Gastroesophageal sphincter (tissue), 4 donors: ENCODE measurements at regions not wholly inside any gene's neighbourhood (a gene's known extent, or its start where the extent isn't known, plus 50 kb on each side); places are given as distances from the start of the nearest gene placed in this dataset.
"Not testable (repeated sequence)": the region's sequence is repeated elsewhere in the genome, so short reads cannot be mapped to it uniquely, and the experiment has no call there.

ENCODE experiments used
- ATAC-seq: fragments of 150-250 bp; one replicate; pipeline ENCODE4 v1.9.1; 2016; ENCODE audit warnings: mild to moderate bottlenecking, moderate library complexity
- H3K27ac ChIP-seq, 4 donors: fragments of 200-600 bp; sonication (generic) in 3 of 4; 1 replicate in 3 of 4; 2 replicates in 1 of 4; pipeline ENCODE4 v1.5.1; 2016 to 2019
- H3K27me3 ChIP-seq: fragments of 200-600 bp; sonication (generic); one replicate; pipeline ENCODE4 v1.5.1; 2019
- H3K36me3 ChIP-seq, 2 donors: fragments of 200-600 bp; sonication (generic); one replicate each; pipeline ENCODE4 v1.5.1; 2019; ENCODE audit warnings: control low read depth in 1 of 2
- H3K4me1 ChIP-seq, 3 donors: fragments of 200-600 bp; sonication (generic); 1 replicate in 2 of 3; 2 replicates in 1 of 3; pipeline ENCODE4 v1.5.1; 2016 to 2019; ENCODE audit warnings: control low read depth in 2 of 3
- H3K4me3 ChIP-seq, 2 donors: fragments of 200-600 bp; sonication (generic); one replicate each; pipeline ENCODE4 v1.5.1; 2019; ENCODE audit warnings: mild to moderate bottlenecking in 1 of 2, moderate library complexity in 1 of 2
- H3K9me3 ChIP-seq, 3 donors: fragments of 200-600 bp; sonication (generic); one replicate each; pipeline ENCODE4 v1.5.1; 2017 to 2019; ENCODE audit warnings: control low read depth in 2 of 3
- EP300 ChIP-seq: sonication (generic); formaldehyde crosslinking; IDR thresholded peaks from one replicate; pipeline ENCODE4 v1.6.1; 2017; ENCODE audit warnings: antibody characterized with exemption, mild to moderate bottlenecking
- POLR2A ChIP-seq, 2 donors: fragments of 450-650 bp; IDR thresholded peaks; one replicate each; pipeline ENCODE4 v1.6.1; 2017; ENCODE audit warnings: antibody characterized with exemption in 2 of 2, mild to moderate bottlenecking in 2 of 2, moderate library complexity in 1 of 2
- POLR2AphosphoS5 ChIP-seq: sonication (generic); formaldehyde crosslinking; IDR thresholded peaks from one replicate; pipeline ENCODE4 v1.6.1; 2017; ENCODE audit warnings: antibody characterized with exemption
- WGBS, 2 donors: methylation state at CpG; one replicate each; pipeline ENCODE4 v1.1.5; 2018; ENCODE audit warnings: low coverage in 1 of 2; 5-methylcytosine and 5-hydroxymethylcytosine counted together
- TF ChIP-seq, protein P1 (sequence below), 4 experiments: fragments of 200-600 bp in 2 of 4; fragments of 450-650 bp in 2 of 4; sonication (generic) in 1 of 4; IDR thresholded peaks; one replicate each; pipeline ENCODE4 v1.5.1; 2017 to 2019; ENCODE audit warnings: antibody characterized with exemption in 4 of 4, mild to moderate bottlenecking in 2 of 4, moderate library complexity in 2 of 4

DNA sequence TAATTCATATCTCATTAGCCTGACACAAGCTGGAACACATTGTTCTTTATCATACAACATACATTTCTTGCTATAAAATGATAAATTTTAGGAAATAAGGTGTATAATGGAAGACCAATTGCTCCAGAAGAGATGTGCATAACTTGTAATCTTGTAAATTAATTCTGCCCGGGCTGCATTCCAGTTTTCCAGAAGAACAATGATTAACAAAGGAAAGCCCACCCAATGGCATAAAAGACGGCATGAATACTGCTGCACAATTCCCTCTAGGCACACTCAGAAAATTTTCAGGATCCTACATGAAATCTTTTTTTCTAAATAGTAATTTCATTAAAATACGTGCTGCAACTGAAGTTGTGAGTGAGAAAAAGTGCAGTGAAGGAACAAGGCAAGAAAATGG, 137.4 kb upstream of the KRR1 start:
- Histone ChIP-seq H3K27ac (no peak overlapping the region), H3K36me3 (no peaks in the 10 kb centered on the region), H3K9me3 (no peaks in the 10 kb centered on the region), H3K4me1 (no peaks in the 10 kb centered on the region), H3K27me3 (no peaks in the 10 kb centered on the region), H3K4me3 (no peak overlapping the region)
- TF ChIP-seq POLR2A (IDR thresholded peaks at IDR 0.05) (no peak), POLR2AphosphoS5 (no peak), EP300 (no peak)
- TF ChIP-seq, protein P1, sequence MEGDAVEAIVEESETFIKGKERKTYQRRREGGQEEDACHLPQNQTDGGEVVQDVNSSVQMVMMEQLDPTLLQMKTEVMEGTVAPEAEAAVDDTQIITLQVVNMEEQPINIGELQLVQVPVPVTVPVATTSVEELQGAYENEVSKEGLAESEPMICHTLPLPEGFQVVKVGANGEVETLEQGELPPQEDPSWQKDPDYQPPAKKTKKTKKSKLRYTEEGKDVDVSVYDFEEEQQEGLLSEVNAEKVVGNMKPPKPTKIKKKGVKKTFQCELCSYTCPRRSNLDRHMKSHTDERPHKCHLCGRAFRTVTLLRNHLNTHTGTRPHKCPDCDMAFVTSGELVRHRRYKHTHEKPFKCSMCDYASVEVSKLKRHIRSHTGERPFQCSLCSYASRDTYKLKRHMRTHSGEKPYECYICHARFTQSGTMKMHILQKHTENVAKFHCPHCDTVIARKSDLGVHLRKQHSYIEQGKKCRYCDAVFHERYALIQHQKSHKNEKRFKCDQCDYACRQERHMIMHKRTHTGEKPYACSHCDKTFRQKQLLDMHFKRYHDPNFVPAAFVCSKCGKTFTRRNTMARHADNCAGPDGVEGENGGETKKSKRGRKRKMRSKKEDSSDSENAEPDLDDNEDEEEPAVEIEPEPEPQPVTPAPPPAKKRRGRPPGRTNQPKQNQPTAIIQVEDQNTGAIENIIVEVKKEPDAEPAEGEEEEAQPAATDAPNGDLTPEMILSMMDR (IDR thresholded peaks at IDR 0.05), result no peak
- ATAC-seq, result no peak
- 60 to 68% methylated on average over 3 of the region's 3 CpGs for WGBS, 2 donors

DNA sequence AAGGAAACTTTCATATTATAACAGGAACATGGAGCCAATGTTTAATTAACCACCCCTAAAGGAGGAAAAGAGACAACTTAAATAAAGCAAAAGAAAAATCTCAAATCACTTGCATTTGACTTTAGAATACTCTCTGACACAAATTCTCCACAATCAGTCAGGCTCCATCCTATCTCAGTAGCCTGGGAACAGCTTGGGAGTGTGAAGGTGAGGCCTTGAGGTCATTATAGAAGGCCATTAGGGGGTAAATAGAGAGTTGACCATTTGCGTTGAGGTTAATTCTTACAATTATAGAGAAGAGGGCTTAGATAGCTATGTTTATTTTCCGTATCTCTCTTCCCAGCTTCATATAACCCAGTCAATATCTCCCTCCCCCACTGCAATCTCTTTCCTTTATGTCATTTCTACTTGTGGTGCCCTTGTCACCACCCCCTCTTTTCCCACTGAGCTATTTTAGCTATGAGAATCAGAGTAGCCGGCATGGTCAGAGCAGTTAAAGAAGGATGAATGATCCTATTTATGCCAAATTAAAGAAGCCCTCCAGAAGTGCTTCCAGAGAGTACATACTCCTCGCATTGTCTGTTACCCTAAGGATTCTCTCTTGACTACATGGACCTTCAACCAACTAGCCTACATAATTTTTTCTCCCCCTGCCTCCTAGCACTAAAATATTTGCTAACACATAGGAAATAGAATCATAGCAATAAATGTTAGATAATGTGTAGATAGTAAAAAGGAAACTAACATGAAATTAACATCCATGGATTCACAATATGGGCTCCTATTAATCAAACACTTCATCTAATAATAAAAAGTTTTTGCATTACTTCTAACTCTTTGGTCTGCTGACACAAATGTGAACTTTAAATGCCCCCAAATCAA, 135.2 kb upstream of the KRR1 start:
- no peaks in the 10 kb centered on the region for H3K36me3 ChIP-seq
- H3K27me3 ChIP-seq, result no peaks in the 10 kb centered on the region
- no peak overlapping the region for H3K27ac ChIP-seq
- 76 to 82% methylated on average over 4 of the region's 4 CpGs for WGBS, 2 donors
- no peak overlapping the region for H3K4me3 ChIP-seq
- TF ChIP-seq, protein P1 (IDR thresholded peaks at IDR 0.05), result no peak
- TF ChIP-seq EP300, result no peak
- TF ChIP-seq POLR2AphosphoS5, result no peak
- no peak for TF ChIP-seq POLR2A (IDR thresholded peaks at IDR 0.05)
- ATAC-seq, result no peak
- no peaks in the 10 kb centered on the region for H3K9me3 ChIP-seq
- no peaks in the 10 kb centered on the region for H3K4me1 ChIP-seq

DNA sequence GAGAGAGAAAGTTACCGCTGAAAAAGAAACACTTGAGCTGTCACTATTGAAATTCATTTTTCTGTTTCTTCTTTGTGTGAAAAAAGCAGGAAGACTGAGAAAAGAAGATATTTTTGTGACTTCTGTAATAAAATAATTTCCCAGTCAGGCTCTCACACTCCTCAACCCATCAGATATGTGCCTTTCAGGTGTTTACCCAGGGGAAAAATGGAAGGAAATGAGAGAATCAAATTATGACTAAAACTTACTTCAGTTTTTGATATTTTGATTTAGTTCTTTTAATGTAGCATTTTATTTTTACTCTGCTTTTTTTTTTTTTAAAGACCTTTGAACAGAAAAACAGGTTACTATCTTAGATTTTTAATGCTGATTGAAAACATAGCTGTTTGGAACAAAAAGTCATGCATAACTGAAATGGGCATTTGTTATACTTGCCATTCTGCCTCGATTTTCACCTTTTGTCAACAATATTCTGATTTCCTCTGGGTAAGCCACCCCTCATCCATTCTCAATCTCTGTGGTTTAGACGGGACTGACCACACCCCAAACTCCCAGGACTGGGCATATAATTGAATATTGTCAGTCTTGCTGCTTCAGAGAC, 133.2 kb upstream of the KRR1 start:
- no peaks in the 10 kb centered on the region for H3K4me1 ChIP-seq
- no peak overlapping the region for H3K4me3 ChIP-seq
- TF ChIP-seq POLR2AphosphoS5 (no peak), POLR2A (IDR thresholded peaks at IDR 0.05) (no peak), EP300 (no peak)
- TF ChIP-seq, protein P1 (IDR thresholded peaks at IDR 0.05), result no peak
- H3K27me3 ChIP-seq, result no peaks in the 10 kb centered on the region
- no peaks in the 10 kb centered on the region for H3K9me3 ChIP-seq
- H3K27ac ChIP-seq, result no peak overlapping the region
- ATAC-seq, result no peak
- WGBS, 2 donors, result 82 to 90% methylated on average over 2 to 3 of the region's 3 CpGs
- no peaks in the 10 kb centered on the region for H3K36me3 ChIP-seq

DNA sequence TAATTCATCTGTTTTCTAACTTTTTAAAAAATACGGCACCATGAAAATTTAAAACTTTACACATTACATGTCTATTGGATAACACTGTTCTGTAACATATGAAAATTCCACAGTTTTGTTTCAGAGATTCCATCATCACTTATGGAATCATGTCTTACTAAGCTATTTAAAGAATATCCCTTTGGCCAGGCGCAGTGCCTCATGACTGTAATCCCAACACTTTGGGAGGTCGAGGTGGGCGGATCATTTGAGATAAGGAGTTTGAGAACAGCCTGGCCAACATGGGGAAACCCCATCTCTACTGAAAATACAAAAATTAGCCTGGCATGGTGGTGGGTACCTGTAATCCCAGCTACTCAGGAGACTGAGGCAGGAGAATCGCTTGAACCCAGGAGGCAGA, 131.7 kb upstream of the KRR1 start:
- not testable (repeated sequence) for H3K27me3 ChIP-seq, H3K4me1 ChIP-seq, ATAC-seq, H3K27ac ChIP-seq, H3K36me3 ChIP-seq, H3K4me3 ChIP-seq, H3K9me3 ChIP-seq
- 95 to 100% methylated on average over 1 to 5 of the region's 5 CpGs for WGBS, 2 donors

DNA sequence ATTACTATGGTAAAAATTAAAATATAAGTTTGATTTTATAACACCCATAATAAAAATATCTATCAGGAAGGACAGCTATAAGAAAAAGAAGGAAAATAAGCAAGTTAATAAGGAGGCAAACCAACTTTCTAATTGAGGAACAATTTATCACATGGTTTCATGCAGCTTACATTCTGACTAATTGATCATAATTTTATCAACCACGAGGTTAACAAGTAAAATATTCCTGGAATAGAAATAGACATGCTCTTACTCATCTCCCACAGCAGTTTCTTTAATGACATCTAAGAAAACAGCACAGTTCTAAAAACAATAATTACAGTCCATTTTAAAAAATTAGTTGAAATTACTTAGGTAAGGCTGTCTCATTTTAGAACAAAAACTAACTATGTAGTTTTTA, 130.8 kb upstream of the KRR1 start:
- no peak for ATAC-seq
- H3K4me3 ChIP-seq, result no peak overlapping the region
- H3K27ac ChIP-seq, result no peak overlapping the region
- H3K9me3 ChIP-seq, result no peaks in the 10 kb centered on the region
- TF ChIP-seq, protein P1 (IDR thresholded peaks at IDR 0.05), result no peak
- TF ChIP-seq POLR2AphosphoS5 (no peak), POLR2A (IDR thresholded peaks at IDR 0.05) (no peak), EP300 (no peak)
- H3K4me1 ChIP-seq, result no peaks in the 10 kb centered on the region
- 12 to 24% methylated on average over 1 of the region's 1 CpG for WGBS, 2 donors
- H3K36me3 ChIP-seq, result no peaks in the 10 kb centered on the region
- no peaks in the 10 kb centered on the region for H3K27me3 ChIP-seq
